Adrenal gland (tissue), 5 donors: ENCODE measurements at regions not wholly inside any gene's neighbourhood (a gene's known extent, or its start where the extent isn't known, plus 50 kb on each side); places are given as distances from the start of the nearest gene placed in this dataset.

Experiments used
- CTCF ChIP-seq, 6 experiments: fragments of 450-650 bp in 4 of 6; fragments of 200-600 bp in 2 of 6; sonication (generic) in 1 of 6; IDR thresholded peaks; 1 replicate in 5 of 6; 2 replicates in 1 of 6; pipeline versions ENCODE4 v1.5.1 to v1.8.0; 2016 to 2021; ENCODE audit warnings: antibody characterized with exemption in 6 of 6, mild to moderate bottlenecking in 2 of 6, moderate library complexity in 1 of 6
- POLR2A ChIP-seq, 2 donors: fragments of 450-650 bp; IDR thresholded peaks; one replicate each; pipeline ENCODE4 v1.6.1; 2017; ENCODE audit warnings: antibody characterized with exemption in 2 of 2, mild to moderate bottlenecking in 2 of 2, moderate library complexity in 1 of 2
- donor health status: DM: no; HTN: no; CAD: no.

GRCh38 chr10:117931078-117931477 is 115.7 kb downstream of the RAB11FIP2 start:
- TF ChIP-seq CTCF (IDR thresholded peaks at IDR 0.05) (no peak), POLR2A (IDR thresholded peaks at IDR 0.05) (no peak)
